Stimulated activated CD8-positive, alpha-beta memory T cell treated with anti-CD3 and anti-CD28 coated beads, Interleukin-7, amount 100 ng/mL, for 48 hours (primary cell): ENCODE measurements at regions not wholly inside any gene's neighbourhood (a gene's known extent, or its start where the extent isn't known, plus 50 kb on each side); places are given as distances from the start of the nearest gene placed in this dataset.

ENCODE experiments used
- DNase-seq, 2 donors: peaks; one replicate each; pipeline ENCODE4 v3.0.0-alpha.2; 2020; ENCODE audit warnings: low read depth in 1 of 2; ENCODE audit errors: extremely low read depth in 1 of 2

- no peak for DNase-seq
These were observed 292.0 kb upstream of the PLXNA2 start for GRCh38 chr1:208536212-208536611.

- DNase-seq = no peak
These were observed 293.0 kb upstream of the PLXNA2 start for GRCh38 chr1:208537198-208537597.

- DNase-seq = no peak
These were observed 293.9 kb upstream of the PLXNA2 start for GRCh38 chr1:208538078-208538477.

- no peak for DNase-seq
These were observed 294.4 kb upstream of the PLXNA2 start for GRCh38 chr1:208538587-208538986.

GRCh38 chr1:208540724-208541123 lies 296.5 kb upstream of the PLXNA2 start:
- DNase-seq = no peak

- DNase-seq = no peak
These were observed 297.2 kb upstream of the PLXNA2 start for GRCh38 chr1:208541225-208541855.

- no peak for DNase-seq
These were observed 298.1 kb upstream of the PLXNA2 start for GRCh38 chr1:208542309-208542708.

- DNase-seq = no peak
These were observed 299.9 kb upstream of the PLXNA2 start for GRCh38 chr1:208544053-208544452.

- no peak for DNase-seq
These were observed 300.6 kb upstream of the PLXNA2 start for GRCh38 chr1:208544794-208545193.

GRCh38 chr1:208551024-208551423 lies 306.8 kb upstream of the PLXNA2 start:
- DNase-seq = no peak

- DNase-seq = no peak
These were observed 307.6 kb upstream of the PLXNA2 start for GRCh38 chr1:208551633-208552320.

GRCh38 chr1:208552928-208553327 lies 308.7 kb upstream of the PLXNA2 start:
- no peak for DNase-seq

GRCh38 chr1:208556461-208556860 lies 312.3 kb upstream of the PLXNA2 start:
- no peak for DNase-seq

GRCh38 chr1:208557046-208557722 lies 313.0 kb upstream of the PLXNA2 start:
- DNase-seq = no peak

GRCh38 chr1:208557723-208558094 lies 313.5 kb upstream of the PLXNA2 start:
- DNase-seq = no peak

GRCh38 chr1:208559597-208560329 lies 315.6 kb upstream of the PLXNA2 start:
- no peak for DNase-seq

- DNase-seq = no peak
These were observed 318.2 kb upstream of the PLXNA2 start for GRCh38 chr1:208562151-208562960.

- DNase-seq = no peak
These were observed 320.3 kb upstream of the PLXNA2 start for GRCh38 chr1:208564466-208564865.

- DNase-seq = no peak
These were observed 321.7 kb upstream of the PLXNA2 start for GRCh38 chr1:208565756-208566440.

GRCh38 chr1:208569181-208569580 lies 325.0 kb upstream of the PLXNA2 start:
- DNase-seq = no peak
